NCI-H1417 treated with DMSO at 0.1 percent for 48 hours (cell line): ENCODE measurements at regions not wholly inside any gene's neighbourhood (a gene's known extent, or its start where the extent isn't known, plus 50 kb on each side); places are given as distances from the start of the nearest gene placed in this dataset.
"Not testable (repeated sequence)": the region's sequence is repeated elsewhere in the genome, so short reads cannot be mapped to it uniquely, and the experiment has no call there.

Experiments
- DNase-seq: peaks from one replicate; lab custom pipeline; 2025; lab: John Stamatoyannopoulos, UW

GRCh38 chr16:86869288-86870022 lies 291.1 kb downstream of the FOXL1 start:
- no peak for DNase-seq

DNA sequence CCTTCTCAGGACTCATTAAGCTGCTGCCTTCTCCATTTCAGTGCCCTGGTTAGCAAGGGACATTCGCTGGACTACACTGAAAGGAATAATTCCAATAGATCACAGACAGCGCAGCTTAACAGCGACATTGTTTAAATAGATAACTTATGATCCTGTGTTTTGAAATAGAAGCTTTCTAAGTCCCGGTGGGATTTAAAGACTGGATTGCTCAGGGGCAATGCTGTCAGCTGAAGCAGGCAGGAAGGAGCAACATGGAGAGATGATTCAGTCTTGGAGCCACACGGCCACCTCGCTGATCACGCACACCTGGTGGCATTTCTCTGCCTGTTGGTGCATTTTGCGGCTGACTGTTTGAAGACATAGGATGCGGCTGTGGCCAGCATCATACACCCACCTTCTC lies 292.0 kb downstream of the FOXL1 start:
- no peak for DNase-seq

DNA sequence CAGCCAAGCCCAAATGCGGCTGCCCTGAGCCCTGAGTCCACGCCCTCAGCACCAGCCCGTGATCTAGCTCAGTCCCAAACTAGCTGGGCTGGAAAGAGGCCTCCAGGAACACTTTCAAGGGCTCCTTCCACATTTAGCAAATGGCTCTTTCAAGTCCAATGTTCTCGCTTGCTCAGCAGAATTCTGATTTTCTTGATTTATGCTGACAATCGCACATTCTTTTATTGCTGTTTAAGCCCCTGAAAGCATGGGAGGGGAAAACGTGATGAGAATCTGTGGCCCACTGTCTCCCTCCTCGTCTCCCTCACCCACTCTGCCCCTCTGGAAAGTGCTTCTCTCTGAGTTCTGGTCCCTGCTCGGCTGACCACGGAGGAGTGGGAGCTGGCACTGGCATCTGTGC lies 293.8 kb downstream of the FOXL1 start:
- DNase-seq = no peak

GRCh38 chr16:86872833-86873232 lies 294.5 kb downstream of the FOXL1 start:
- no peak for DNase-seq

DNA sequence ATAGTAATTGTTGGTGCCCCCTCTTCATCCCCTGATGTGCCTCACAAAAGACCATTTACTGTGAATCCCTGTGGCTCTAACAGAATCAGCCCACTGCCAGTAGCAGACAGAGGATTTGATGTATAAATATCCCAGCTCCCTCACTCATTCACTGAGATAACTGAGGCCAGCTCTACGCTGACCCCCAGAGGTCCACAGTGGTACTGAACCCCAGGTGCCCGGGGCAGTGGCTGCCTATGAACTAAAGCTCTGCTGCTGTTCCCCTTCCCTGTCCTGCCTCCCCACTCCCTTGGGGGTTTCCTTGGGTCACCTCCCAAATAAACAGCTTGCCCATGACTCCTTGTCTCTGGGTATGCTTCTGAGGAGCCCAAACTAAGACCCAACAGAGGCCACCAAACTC lies 295.8 kb downstream of the FOXL1 start:
- no peak for DNase-seq

DNA sequence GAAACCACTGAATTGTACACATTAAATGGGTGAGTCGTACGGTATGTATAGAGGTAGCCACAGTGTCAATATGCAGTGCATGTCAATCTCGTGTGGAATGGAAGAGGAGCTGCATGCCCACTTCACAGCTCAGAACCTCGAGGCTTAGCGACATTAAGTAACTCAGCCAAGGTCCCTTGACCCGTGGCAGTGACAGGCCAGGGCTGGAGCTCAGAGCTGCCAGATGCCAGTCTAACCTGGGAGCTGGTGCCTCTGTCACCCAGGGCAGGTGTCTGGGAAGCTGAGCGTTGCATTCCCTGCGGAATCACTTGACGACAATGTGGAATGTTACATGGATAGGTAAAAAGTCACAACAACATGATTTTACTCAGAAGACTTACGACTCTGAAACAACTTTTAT lies 298.1 kb downstream of the FOXL1 start:
- DNase-seq = no peak

DNA sequence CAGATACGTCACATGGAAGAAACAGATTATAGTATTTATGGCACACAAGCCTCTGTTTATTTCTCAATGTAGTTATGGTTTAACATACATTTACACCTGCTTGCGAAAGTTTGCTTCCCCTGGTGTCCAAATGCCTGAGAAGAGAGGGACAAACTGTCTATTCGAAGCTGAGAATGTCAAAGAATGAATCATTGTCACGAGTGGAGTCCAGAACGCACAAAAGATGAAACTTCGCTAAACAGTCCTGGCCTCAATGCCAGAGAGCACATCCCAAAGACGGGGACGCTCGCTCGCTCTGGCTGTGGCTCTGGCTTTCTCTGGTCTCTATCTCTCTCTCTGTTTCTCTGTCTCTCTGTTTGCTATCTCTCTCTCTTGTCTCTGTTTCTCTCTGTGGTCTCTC lies 298.8 kb downstream of the FOXL1 start:
- no peak for DNase-seq

DNA sequence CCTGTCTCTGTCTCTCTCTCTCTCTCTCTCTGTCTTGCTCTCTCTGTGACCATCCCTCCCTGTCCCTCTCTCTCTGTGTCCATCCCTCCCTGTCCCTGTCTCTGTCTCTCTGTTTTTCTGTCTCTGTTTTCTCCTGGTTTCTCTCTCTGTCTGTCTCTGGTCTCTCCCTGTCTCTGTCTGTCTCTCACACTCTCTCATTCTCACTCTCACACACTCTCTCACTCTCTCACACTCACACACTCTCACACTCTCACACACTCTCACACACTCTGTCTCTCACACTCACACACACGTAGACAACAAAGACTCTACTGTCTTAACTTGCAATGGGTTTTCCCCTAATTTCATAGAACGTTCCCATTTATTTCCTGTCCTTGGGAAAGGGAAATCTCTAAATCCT lies 299.5 kb downstream of the FOXL1 start:
- DNase-seq = no peak

GRCh38 chr16:86878236-86879080 lies 300.1 kb downstream of the FOXL1 start:
- DNase-seq = no peak

DNA sequence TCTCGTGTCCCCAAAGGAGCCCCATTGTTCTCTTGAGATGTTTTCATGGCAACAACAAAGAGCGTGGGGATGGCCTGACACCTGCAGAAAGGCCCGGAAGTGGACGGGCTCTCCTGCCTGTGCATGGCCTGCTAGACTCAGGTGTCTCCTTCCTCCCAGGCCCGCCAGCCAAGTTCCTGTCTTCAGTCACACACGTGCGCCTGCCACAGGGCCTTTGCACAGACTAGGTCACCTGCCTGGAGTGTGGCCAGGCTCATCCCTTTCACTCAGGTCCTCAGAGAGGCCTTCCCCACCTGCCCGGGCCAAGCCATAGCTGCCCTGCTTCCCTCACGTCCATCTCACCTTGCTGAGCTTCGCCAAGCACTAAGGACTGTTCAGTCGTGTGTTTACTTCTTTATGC lies 300.9 kb downstream of the FOXL1 start:
- DNase-seq = no peak

GRCh38 chr16:86880316-86881117 lies 302.2 kb downstream of the FOXL1 start:
- DNase-seq = no peak

- DNase-seq = no peak
These were observed 302.8 kb downstream of the FOXL1 start for GRCh38 chr16:86881118-86881510.

GRCh38 chr16:86881861-86882273 lies 303.5 kb downstream of the FOXL1 start:
- DNase-seq = no peak

DNA sequence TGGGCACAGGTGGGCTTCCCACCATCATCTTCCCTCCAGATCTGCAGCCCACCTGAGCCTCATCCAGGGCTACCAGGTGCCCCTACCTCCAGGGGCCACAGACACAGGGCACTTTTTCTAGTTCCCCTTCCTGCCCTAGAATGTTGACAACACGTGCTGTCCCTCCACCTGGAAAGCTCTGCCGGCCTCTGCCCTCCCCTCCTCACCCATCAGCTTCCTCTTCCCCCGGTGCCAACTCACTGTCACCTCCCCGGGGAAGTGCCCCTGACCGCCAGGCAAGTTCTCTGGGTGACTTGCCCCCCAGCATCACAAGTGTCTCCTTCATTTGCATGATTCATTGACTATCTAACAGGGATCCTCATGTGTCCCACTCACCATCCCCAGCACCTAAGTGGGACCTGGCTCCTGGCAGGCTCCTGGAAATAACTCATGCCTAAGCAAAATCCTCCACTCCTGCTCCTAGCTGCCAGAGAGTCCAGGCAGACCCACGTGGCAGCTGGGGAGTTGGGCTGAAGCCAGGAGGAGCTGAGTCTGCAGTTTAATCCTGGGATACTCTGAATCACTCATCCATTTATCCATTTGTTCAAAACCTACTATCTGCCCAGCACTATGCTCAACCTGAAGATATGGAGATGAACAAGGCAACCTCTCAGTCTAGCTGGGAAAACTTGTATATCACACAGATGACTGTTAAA lies 304.4 kb downstream of the FOXL1 start:
- no peak for DNase-seq

GRCh38 chr16:86883583-86884389 lies 305.4 kb downstream of the FOXL1 start:
- DNase-seq = no peak

GRCh38 chr16:86884390-86884650 lies 306.0 kb downstream of the FOXL1 start:
- DNase-seq = no peak

DNA sequence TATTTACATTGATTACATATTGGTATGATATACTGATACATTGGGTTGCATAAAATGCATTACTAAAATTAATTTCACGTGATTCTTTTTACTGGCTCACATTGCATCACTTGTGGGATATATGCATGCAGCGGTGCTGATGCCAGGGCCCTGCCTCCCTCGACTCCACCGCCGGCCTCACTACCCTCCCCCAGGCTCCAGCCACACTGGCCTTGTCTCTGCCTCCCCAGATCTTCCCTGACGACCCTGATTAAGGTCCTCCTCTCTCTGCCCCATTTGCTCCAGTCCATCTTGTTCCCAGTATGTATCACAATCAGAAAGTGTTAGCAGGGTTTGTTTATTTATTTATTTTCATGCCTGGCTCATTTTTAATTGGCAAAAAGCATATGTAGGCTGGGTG lies 306.8 kb downstream of the FOXL1 start:
- DNase-seq = no peak

- DNase-seq = no peak
These were observed 308.3 kb downstream of the FOXL1 start for GRCh38 chr16:86886651-86887050.

DNA sequence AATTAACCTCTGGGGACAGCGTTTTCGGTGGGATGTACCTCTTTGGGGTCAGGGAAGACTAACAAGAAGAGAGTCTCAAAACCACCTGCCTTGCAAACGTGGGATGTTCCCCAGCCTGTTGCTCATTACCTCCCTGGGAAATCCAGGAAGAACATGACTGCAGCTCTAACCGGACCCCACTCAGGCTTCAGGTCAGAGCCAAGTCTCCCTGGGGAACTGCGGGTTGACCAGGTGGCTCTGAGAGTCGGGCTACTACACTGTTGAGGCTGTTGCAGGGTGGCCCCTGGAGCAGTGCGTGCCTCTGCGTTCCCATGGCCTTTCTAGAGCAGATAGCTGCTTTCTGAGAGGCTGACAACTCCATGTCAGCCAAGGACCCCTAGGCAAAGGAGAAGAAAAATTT lies 309.1 kb downstream of the FOXL1 start:
- no peak for DNase-seq

DNA sequence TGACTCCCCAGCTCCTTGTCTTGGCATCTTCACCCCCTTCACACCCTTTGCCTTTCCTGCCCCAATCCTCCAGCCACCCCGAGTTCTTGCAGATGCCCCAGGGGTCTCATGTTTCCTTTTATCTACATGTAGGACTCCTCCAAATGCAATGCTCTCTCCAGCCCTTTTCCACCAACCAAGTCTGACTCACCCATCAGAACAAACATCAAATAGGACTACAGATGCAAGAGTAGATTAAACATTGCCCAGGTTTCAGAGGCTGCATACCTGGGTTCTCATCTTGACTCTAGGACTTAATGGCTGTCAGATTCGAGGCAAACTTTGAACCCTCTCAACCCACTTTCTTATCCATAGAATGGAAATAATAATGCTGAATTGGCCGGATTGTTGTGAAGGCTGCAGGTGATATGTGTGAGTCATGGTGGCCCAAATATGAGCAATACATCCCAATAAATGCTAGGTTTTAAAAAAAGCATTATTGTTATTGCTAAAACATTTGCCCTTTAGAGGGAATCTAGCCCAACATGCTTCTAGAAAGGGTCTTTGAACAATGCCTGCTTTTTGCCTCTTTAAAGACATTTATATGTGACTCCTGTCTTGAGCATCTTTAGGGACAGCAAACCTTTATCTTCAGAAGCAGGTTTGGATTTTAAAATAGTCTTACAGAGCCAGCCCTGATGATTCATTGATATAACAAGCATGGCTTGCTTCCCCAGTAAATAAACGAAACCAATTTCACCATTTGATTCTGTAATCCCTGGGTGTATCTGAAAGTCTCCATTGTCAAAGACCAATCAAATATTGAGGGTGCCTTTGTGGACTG lies 310.1 kb downstream of the FOXL1 start:
- DNase-seq = no peak

DNA sequence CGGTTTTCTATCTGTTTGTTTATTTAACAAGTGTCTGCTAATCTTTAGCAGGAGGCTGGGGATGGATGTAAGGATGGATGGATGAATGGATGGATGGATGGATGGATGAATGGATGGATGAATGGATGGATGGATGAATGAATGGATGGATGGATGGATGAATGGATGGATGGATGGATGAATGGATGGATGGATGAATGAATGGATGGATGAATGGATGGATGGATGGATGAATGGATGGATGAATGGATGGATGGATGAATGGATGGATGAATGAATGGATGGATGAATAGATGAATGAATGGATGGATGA lies 310.7 kb downstream of the FOXL1 start:
- DNase-seq = not testable (repeated sequence)
